ENCODE measurements at regions not wholly inside any gene's neighbourhood (a gene's known extent, or its start where the extent isn't known, plus 50 kb on each side); places are given as distances from the start of the nearest gene placed in this dataset.

DNA sequence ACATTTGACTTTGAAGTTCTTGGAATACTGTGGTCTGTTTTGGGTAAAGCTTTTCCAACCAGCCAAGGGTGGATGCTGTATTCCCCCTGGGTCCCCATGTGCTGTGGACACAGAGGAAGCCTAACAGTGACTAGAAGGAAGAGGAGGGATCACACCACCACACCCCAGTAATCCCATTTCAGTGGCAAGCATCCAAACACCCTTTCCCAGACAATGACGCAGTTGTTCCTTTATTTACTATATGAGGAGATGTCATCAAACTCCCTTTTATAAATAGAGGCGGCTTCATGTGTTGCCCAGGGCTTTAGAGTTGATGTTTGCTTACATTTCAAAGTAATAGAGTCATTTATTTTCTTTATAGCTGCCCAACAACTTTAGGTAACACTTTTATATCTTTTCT, 959.4 kb upstream of the GYPC start:
- DNase-seq (ENCODE audit: low read depth): no peak
- TF ChIP-seq, protein P1, sequence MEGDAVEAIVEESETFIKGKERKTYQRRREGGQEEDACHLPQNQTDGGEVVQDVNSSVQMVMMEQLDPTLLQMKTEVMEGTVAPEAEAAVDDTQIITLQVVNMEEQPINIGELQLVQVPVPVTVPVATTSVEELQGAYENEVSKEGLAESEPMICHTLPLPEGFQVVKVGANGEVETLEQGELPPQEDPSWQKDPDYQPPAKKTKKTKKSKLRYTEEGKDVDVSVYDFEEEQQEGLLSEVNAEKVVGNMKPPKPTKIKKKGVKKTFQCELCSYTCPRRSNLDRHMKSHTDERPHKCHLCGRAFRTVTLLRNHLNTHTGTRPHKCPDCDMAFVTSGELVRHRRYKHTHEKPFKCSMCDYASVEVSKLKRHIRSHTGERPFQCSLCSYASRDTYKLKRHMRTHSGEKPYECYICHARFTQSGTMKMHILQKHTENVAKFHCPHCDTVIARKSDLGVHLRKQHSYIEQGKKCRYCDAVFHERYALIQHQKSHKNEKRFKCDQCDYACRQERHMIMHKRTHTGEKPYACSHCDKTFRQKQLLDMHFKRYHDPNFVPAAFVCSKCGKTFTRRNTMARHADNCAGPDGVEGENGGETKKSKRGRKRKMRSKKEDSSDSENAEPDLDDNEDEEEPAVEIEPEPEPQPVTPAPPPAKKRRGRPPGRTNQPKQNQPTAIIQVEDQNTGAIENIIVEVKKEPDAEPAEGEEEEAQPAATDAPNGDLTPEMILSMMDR (conservative IDR thresholded peaks at IDR 0.05; ENCODE audit: low read depth, low read length): no peak
- no peak overlapping the region for H3K4me3 ChIP-seq (ENCODE audit: low read length)

- H3K4me3 ChIP-seq (ENCODE audit: low read length): no peak overlapping the region
- DNase-seq (ENCODE audit: low read depth): no peak
These were observed 957.7 kb upstream of the GYPC start for GRCh38 chr2:125698280-125698679.

GRCh38 chr2:125701070-125701469, 954.9 kb upstream of the GYPC start:
- TF ChIP-seq, protein P1 (conservative IDR thresholded peaks at IDR 0.05; ENCODE audit: low read depth, low read length): no peak
- no peak for DNase-seq (ENCODE audit: low read depth)
- no peak overlapping the region for H3K4me3 ChIP-seq (ENCODE audit: low read length)

More at GRCh38 chr2:125698280-125698679, 957.7 kb upstream of the GYPC start:
- TF ChIP-seq, protein P1 (conservative IDR thresholded peaks at IDR 0.05; ENCODE audit: low read depth, low read length): no peak

GRCh38 chr2:125707611-125708010, 948.3 kb upstream of the GYPC start:
- H3K4me3 ChIP-seq (ENCODE audit: low read length): no peak overlapping the region
- no peak for DNase-seq (ENCODE audit: low read depth)
- TF ChIP-seq, protein P1 (conservative IDR thresholded peaks at IDR 0.05; ENCODE audit: low read depth, low read length): no peak

GRCh38 chr2:125710561-125710960, 945.4 kb upstream of the GYPC start:
- TF ChIP-seq, protein P1 (conservative IDR thresholded peaks at IDR 0.05; ENCODE audit: low read depth, low read length): no peak
- H3K4me3 ChIP-seq (ENCODE audit: low read length): no peak overlapping the region
- DNase-seq (ENCODE audit: low read depth): no peak

GRCh38 chr2:125711075-125711474, 944.9 kb upstream of the GYPC start:
- no peak for DNase-seq (ENCODE audit: low read depth)
- H3K4me3 ChIP-seq (ENCODE audit: low read length): no peak overlapping the region
- TF ChIP-seq, protein P1 (conservative IDR thresholded peaks at IDR 0.05; ENCODE audit: low read depth, low read length): no peak

DNA sequence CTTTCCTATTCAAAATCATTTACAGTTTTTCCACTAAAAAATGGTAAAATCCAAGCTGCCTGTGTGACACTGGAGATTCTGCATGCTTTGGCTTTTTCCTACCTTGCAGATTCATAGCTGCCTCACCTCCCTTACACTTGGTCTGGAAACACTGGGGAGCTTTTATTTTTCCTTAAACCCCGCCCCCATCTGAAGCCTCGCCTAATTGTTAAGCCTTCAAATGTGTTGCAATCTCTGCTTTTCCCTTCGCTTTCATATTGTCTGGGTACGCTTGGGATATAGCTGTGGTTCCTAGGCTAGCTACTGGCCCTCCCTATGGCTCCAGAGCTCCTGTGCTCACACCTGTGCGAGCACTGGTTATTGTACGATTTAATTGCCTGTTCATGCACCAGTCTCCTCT, 942.4 kb upstream of the GYPC start:
- TF ChIP-seq, protein P1 (conservative IDR thresholded peaks at IDR 0.05; ENCODE audit: low read depth, low read length): no peak
- no peak overlapping the region for H3K4me3 ChIP-seq (ENCODE audit: low read length)
- DNase-seq (ENCODE audit: low read depth): no peak
